Suprapubic skin (tissue), 4 donors: ENCODE measurements at regions not wholly inside any gene's neighbourhood (a gene's known extent, or its start where the extent isn't known, plus 50 kb on each side); places are given as distances from the start of the nearest gene placed in this dataset.

Experiments
- CTCF ChIP-seq, 2 donors: fragments of 200-600 bp in 1 of 2; fragments of 450-650 bp in 1 of 2; sonication (generic) in 1 of 2; IDR thresholded peaks; one replicate each; pipeline ENCODE4 v1.5.1; 2016 to 2019; ENCODE audit warnings: antibody characterized with exemption in 2 of 2, mild to moderate bottlenecking in 1 of 2, moderate library complexity in 1 of 2
- EP300 ChIP-seq: sonication (generic); formaldehyde crosslinking; IDR thresholded peaks from one replicate; pipeline ENCODE4 v1.6.1; 2017; ENCODE audit warnings: antibody characterized with exemption
- POLR2A ChIP-seq, 2 donors: fragments of 450-650 bp; IDR thresholded peaks; one replicate each; pipeline ENCODE4 v1.6.1; 2017; ENCODE audit warnings: antibody characterized with exemption in 2 of 2, mild to moderate bottlenecking in 2 of 2, moderate library complexity in 2 of 2
- POLR2AphosphoS5 ChIP-seq, 3 donors: sonication (generic); formaldehyde crosslinking; IDR thresholded peaks; one replicate each; pipeline ENCODE4 v1.6.1; 2017; ENCODE audit warnings: antibody characterized with exemption in 3 of 3

DNA sequence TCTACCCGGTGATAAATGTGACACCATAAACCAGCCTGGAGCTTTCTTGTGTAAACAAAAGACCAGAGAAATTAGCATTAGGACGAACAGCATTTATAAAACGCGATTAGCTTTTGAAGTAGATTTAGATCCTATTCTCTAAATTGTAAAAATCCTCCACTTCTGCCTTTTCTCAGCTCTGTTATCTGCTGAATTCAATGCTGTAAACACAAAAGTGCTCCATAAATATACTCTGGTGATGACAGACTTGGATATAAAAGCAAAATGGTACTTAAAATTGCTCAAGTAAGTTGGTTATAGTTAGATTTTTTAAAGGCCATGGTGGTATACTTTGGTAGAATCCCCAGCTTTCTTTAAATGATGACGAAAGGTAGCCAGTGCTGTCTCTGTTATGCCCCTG, 114.6 kb upstream of the RMST start:
- TF ChIP-seq CTCF (IDR thresholded peaks at IDR 0.05): no peak
- TF ChIP-seq POLR2AphosphoS5 (IDR thresholded peaks at IDR 0.05): no peak
- no peak for TF ChIP-seq POLR2A (IDR thresholded peaks at IDR 0.05)
- TF ChIP-seq EP300: no peak
